GM18907 (cell line): ENCODE measurements at regions not wholly inside any gene's neighbourhood (a gene's known extent, or its start where the extent isn't known, plus 50 kb on each side); places are given as distances from the start of the nearest gene placed in this dataset.

ENCODE experiments used
- ATAC-seq: cut with Tn5 transposase; IDR thresholded peaks from one replicate; pipeline ENCODE4 v1.9.1; 2021; ENCODE audit warnings: mild to moderate bottlenecking, moderate library complexity; ENCODE audit not compliant: unreplicated experiment

DNA sequence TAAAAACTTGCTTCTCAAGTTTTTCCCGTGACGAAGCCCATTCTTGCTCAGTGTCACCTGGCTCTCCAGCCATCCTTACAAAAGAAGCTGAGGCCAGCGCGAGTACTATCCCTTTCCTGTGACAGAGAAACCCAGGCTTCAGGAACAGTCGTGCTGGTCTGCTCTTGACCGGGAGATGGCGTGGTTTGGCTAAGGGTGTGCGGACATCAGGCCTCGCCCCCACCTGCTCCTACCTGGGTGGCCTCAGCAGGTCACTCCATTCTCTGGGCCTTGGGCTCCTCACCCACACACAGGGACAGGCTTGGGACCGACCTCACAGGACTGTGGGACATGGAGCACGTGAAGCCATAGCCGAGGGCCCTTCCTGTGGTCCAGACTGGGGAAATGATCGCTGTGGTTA, 75.2 kb upstream of the CIBAR2 start:
- no peak for ATAC-seq

GRCh38 chr16:85187886-85188285, 75.6 kb upstream of the CIBAR2 start:
- ATAC-seq, result no peak

GRCh38 chr16:85188822-85189672, 76.8 kb upstream of the CIBAR2 start:
- no peak for ATAC-seq

- ATAC-seq, result no peak
Measured at GRCh38 chr16:85190572-85190971, 78.3 kb upstream of the CIBAR2 start.

DNA sequence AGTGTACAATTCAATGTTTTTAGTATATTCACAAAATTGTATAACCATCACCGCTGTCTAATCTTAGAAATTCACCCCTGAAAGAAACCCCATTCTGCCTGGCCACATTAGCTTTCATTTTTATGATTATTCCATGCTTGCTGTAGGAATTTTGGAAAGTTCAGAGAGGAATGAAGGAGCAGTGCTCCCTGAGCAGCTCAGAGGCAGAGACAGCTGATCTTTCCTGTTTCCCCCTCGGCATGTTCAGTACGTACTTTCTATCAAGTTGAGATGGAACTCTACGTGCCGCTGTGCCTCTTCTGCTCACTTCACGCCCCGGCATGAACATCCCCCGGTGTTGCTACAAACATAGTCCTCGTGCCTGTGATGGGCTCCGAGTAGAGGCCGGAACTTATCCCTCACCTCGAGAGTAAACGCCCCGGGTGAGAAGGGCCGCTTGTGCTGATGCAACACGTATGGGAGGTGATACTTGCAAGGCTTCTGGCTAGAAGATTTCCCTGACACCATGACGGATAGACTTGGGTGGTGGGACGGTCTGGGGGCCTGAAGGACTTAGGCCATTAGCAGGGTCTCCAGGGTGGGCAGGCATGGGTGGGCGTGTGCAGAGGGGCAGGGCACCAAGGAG, 79.2 kb upstream of the CIBAR2 start:
- no peak for ATAC-seq

DNA sequence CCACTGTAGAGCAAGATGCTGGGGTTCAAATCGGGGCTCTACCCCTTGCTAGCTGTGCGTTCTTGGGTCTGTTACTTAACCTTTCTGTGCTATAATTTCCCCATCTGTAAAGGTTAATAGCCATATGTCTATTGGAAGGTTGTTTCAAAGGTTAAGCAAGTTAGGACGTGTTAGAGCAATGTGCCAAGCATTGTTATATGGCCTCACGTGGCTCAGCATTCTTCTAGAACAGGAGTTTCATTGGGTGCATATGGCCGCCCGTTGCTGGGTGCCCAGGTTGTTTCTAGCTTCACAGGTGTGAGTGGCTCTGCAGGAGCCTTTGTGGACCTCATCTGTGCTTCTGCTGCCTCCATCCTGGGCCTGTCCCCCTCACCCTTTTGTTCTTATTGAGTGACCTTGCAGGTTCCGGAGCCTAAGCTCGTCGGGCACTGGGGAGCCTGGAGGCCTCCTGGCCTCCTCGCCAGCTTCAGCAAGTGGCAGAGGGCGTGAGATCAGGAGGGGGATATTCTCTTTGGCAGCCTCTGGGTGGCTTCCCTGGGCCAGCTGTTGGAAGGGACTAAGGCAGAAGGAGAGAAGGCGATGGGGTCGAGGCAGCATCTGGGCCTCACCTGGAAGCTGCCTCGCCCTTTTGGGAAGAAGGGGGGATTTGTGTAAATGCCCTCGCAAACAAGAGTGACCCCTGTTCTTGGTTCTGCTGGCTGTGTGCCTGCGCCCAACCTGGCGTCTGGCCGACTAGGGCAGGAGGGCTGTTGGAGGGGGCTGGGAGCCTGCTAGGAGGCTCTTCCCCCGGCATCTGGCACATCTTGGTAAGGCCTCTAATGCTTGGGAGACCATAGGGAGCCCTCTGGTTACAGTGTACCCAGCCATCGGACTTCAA, 80.2 kb upstream of the CIBAR2 start:
- ATAC-seq, result no peak

GRCh38 chr16:85193115-85193493, 80.8 kb upstream of the CIBAR2 start:
- no peak for ATAC-seq

GRCh38 chr16:85193876-85194275, 81.6 kb upstream of the CIBAR2 start:
- no peak for ATAC-seq

DNA sequence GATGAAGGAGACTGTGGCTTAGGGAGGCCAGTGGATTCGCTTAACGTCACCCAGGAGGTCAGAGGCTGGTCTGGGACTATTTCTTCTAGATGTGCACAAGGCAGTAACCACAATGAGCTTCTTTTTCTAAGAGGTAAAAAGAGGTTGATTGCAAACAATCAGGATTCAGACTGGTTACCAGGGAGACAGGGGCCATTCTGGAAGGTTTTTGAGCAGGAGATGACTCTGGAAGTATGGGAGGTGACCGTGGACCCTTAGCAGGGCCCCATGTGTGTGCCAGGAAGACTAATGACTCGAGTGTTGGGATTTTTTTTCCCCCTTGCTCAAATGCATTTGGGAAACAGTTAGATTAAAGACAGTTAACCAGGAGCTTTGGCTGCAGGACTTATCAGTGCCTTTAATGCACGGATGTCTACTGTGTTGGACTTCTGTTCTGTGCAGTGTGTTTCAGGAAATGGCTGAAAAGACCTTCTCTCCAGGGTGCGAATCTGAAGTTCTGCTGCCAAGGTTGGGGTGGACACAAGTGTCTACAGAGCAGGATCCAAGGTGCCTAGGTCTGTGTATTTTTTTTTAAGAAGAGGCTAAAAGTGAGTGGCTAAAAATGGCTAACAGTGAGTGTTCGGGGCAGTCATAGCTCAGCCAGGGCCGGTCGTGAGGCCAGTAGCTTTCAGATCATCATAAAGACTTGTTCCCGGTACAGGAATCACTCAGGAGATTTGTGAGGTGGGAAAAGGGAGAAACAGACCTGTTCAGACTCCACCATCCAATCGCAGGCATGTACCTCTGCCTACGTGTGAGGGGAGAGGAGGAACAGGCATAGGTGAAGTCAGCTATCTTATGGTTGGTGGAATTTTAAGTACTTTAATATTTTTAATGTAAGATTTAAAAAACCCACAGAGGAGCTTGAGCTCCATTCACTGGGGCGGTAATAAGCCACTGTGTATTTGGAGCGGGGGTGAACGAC, 82.3 kb upstream of the CIBAR2 start:
- ATAC-seq, result no peak

GRCh38 chr16:85195271-85195647, 83.0 kb upstream of the CIBAR2 start:
- no peak for ATAC-seq

GRCh38 chr16:85195900-85196772, 83.9 kb upstream of the CIBAR2 start:
- no peak for ATAC-seq

- no peak for ATAC-seq
Measured at GRCh38 chr16:85196976-85197375, 84.7 kb upstream of the CIBAR2 start.

DNA sequence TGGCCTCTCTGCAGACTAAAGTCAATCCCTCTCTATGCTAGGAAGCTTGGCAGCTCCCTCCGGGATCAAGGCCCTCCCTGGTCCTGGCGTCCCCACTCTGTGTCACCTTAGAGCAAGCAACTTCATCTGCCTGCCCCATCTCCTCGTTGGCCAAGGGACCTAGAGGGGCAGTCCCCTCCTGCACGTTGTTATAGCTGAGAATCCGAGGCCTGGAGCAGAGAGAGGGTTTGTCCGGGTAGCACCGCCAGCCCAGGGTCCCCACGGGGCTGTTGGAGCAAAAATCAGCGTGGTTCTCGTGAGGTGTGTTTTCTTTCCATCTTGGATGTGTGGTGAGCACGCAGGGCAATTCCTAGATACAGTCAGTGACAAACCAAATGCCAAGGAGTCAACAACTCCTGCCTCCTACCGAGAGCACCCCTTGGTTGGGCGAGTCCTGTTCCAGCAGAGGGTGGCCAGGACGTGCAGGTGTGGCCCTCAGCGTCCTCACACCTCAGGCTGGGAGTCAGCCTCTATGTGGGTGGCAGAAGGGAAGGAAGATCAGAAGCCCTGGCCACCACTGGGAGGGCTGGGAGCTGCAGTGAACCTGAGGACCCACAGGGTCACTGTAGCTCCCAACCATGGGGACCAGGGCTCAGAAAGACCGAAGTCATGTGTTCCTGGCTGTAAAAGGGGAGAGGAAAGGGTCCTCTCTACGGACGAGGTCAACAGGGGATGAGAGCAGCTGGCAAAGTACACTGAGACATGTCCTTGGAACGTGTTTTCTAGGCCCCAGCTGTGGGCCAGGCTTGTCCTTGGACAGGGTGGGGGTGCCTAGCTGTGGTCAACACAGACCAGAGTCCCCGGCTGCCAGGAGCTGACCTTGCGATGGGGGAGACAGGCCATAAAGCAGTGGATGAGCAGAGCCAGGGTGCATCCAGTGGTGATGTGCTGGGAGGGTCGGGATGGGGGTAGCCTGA, 85.6 kb upstream of the CIBAR2 start:
- no peak for ATAC-seq

GRCh38 chr16:85199069-85199725, 86.9 kb upstream of the CIBAR2 start:
- no peak for ATAC-seq

- ATAC-seq, result no peak
Measured at GRCh38 chr16:85199880-85200279, 87.6 kb upstream of the CIBAR2 start.

DNA sequence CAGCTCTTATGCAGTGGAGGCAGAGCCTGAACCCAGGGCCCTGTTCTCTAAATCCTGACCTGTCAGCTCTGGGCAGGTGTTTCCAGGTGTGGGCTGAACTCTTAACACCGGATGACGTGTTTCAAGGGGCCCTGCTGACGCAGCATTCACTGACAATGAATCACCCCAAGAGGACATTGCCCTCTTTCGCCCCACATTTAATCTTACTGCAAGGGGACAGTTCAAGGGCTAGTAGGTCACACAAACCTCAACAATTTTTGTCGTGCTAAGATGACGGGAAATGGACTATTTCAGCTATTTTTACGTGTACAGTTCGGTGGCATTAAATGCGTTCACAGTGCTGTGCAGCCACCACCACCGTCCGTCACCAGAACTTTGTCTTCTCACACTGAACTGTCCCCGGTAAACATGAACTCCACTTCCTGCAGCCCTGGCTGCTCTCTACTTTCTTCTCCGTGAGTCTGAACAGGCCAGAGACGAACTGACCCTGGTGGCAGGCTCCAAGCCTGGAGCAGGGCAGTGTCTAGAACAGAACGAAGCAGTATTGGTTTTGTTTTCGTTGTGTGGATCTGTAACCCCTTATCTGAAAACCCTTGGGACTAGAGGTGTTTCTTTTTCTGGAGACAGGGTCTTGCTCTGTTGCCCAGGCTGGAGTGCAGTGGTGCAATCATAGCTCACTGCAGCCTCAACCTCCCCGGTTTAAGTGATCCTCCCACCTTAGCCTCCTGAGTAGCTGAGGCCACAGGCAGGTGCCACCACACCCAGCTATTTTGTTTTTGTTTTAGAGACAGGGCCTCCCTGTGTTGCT, 88.4 kb upstream of the CIBAR2 start:
- ATAC-seq, result no peak

DNA sequence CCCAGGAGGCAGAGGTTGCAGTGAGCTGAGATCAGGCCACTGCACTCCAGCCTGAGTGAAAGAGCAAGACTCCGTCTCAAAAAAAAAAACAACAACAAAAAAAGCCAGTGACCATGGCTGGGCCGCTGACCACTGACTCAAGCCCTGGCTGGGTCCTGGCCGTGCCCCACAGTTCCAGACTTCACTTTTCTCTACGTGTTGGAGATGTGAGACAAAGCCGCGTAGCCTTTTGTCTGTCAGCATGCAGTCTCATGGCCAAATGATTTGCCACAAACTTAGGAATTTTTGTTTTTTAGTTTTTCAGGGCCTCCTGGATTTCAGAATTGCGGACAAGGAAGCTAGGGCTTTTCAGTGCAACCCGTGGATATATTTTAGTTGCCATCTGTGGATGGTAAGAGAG, 89.3 kb upstream of the CIBAR2 start:
- ATAC-seq, result no peak
